ENCODE measurements at regions not wholly inside any gene's neighbourhood (a gene's known extent, or its start where the extent isn't known, plus 50 kb on each side); places are given as distances from the start of the nearest gene placed in this dataset.

- Mint-ChIP-seq H3K9me3 (no peaks in the 10 kb centered on the region), H3K27me3 (ENCODE audit: insufficient read depth) (peaks cover 3% of the 10 kb centered on the region)
- peak; percentile 9 for DNase-seq
Measured at GRCh38 chr11:93248602-93249001, 50.8 kb upstream of the SLC36A4 start.

GRCh38 chr11:93249459-93250220 is 51.8 kb upstream of the SLC36A4 start:
- no peaks in the 10 kb centered on the region for H3K4me1 Mint-ChIP-seq (ENCODE audit: low read depth)
- H3K27me3 Mint-ChIP-seq (ENCODE audit: insufficient read depth): peaks cover 5% of the 10 kb centered on the region
- H3K27ac Mint-ChIP-seq: no peak overlapping the region
- no peaks in the 10 kb centered on the region for H3K36me3 Mint-ChIP-seq (ENCODE audit: low read depth)
- no peak for TF ChIP-seq CTCF (IDR thresholded peaks at IDR 0.05)
- no peaks in the 10 kb centered on the region for H3K9me3 Mint-ChIP-seq
- no peak for DNase-seq
- H3K4me3 Mint-ChIP-seq: no peak overlapping the region

More at GRCh38 chr11:93248602-93249001, 50.8 kb upstream of the SLC36A4 start:
- H3K4me1 Mint-ChIP-seq (ENCODE audit: low read depth): no peaks in the 10 kb centered on the region
- peak; percentile 66 for TF ChIP-seq CTCF (IDR thresholded peaks at IDR 0.05)
- H3K36me3 Mint-ChIP-seq (ENCODE audit: low read depth): no peaks in the 10 kb centered on the region
- no peak overlapping the region for H3K4me3 Mint-ChIP-seq
- no peak overlapping the region for H3K27ac Mint-ChIP-seq

- H3K4me3 Mint-ChIP-seq: no peak overlapping the region
- H3K4me1 Mint-ChIP-seq (ENCODE audit: low read depth): no peaks in the 10 kb centered on the region
- no peak for DNase-seq
- no peaks in the 10 kb centered on the region for H3K9me3 Mint-ChIP-seq
- H3K27me3 Mint-ChIP-seq (ENCODE audit: insufficient read depth): peaks cover 3% of the 10 kb centered on the region
- no peaks in the 10 kb centered on the region for H3K36me3 Mint-ChIP-seq (ENCODE audit: low read depth)
- no peak overlapping the region for H3K27ac Mint-ChIP-seq
- TF ChIP-seq CTCF (IDR thresholded peaks at IDR 0.05): no peak
Measured at GRCh38 chr11:93250326-93250725, 52.5 kb upstream of the SLC36A4 start.

- Mint-ChIP-seq H3K36me3 (ENCODE audit: low read depth) (no peaks in the 10 kb centered on the region), H3K4me3 (no peak overlapping the region), H3K27ac (no peak overlapping the region), H3K4me1 (ENCODE audit: low read depth) (no peaks in the 10 kb centered on the region), H3K9me3 (no peaks in the 10 kb centered on the region), H3K27me3 (ENCODE audit: insufficient read depth) (peaks cover 2% of the 10 kb centered on the region; the same call in 1 of the 2 replicates)
- no peak for TF ChIP-seq CTCF (IDR thresholded peaks at IDR 0.05)
- DNase-seq: no peak
Measured at GRCh38 chr11:93251922-93252321, 54.1 kb upstream of the SLC36A4 start.

- Mint-ChIP-seq H3K27ac (no peak overlapping the region), H3K27me3 (ENCODE audit: insufficient read depth) (peaks cover 2% of the 10 kb centered on the region; the same call in 1 of the 2 replicates), H3K36me3 (ENCODE audit: low read depth) (no peaks in the 10 kb centered on the region), H3K4me3 (no peak overlapping the region), H3K9me3 (no peaks in the 10 kb centered on the region), H3K4me1 (ENCODE audit: low read depth) (no peaks in the 10 kb centered on the region)
- TF ChIP-seq CTCF (IDR thresholded peaks at IDR 0.05): no peak
- no peak for DNase-seq
Measured at GRCh38 chr11:93253111-93253510, 55.3 kb upstream of the SLC36A4 start.

Measured in HFFc6 (cell line).